Upper lobe of left lung (tissue), 4 donors: ENCODE measurements at regions not wholly inside any gene's neighbourhood (a gene's known extent, or its start where the extent isn't known, plus 50 kb on each side); places are given as distances from the start of the nearest gene placed in this dataset.

Source experiments
- EP300 ChIP-seq, 4 donors: sonication (generic); formaldehyde crosslinking; IDR thresholded peaks; one replicate each; pipeline ENCODE4 v1.5.1; 2017; ENCODE audit warnings: antibody characterized with exemption in 4 of 4, control low read depth in 2 of 4
- POLR2A ChIP-seq, 4 donors: fragments of 450-650 bp; IDR thresholded peaks; one replicate each; pipeline ENCODE4 v1.5.1; 2016 to 2017; ENCODE audit warnings: antibody characterized with exemption in 4 of 4, mild to moderate bottlenecking in 2 of 4
- TF ChIP-seq, protein P1 (sequence below), 6 experiments: fragments of 450-650 bp in 4 of 6; fragments of 200-600 bp in 2 of 6; sonication (generic) in 2 of 6; IDR thresholded peaks; one replicate each; pipeline ENCODE4 v1.5.1; 2016 to 2019; ENCODE audit warnings: antibody characterized with exemption in 6 of 6

DNA sequence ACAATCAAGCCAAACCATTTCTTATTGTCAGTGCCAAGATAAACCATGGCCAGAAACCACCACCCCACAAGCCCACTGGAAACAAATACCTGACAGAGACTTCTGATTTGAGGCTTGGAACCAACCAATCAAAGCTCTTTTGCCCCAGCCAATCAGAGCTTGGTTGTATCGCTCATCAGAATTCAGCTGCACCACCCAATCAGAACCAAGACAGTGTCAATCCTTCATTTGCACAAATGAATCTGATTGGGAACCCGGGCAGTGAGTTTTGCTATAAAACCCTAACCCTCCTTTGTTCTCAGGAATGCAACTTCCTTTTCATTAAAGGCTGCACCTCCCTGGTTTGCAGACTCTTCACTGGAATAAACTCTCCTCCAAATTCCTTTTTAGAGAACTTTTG, 87.4 kb downstream of the ELAPOR2 start:
- TF ChIP-seq, protein P1, sequence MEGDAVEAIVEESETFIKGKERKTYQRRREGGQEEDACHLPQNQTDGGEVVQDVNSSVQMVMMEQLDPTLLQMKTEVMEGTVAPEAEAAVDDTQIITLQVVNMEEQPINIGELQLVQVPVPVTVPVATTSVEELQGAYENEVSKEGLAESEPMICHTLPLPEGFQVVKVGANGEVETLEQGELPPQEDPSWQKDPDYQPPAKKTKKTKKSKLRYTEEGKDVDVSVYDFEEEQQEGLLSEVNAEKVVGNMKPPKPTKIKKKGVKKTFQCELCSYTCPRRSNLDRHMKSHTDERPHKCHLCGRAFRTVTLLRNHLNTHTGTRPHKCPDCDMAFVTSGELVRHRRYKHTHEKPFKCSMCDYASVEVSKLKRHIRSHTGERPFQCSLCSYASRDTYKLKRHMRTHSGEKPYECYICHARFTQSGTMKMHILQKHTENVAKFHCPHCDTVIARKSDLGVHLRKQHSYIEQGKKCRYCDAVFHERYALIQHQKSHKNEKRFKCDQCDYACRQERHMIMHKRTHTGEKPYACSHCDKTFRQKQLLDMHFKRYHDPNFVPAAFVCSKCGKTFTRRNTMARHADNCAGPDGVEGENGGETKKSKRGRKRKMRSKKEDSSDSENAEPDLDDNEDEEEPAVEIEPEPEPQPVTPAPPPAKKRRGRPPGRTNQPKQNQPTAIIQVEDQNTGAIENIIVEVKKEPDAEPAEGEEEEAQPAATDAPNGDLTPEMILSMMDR (IDR thresholded peaks at IDR 0.05): no peak
- TF ChIP-seq POLR2A (IDR thresholded peaks at IDR 0.05) (no peak), EP300 (IDR thresholded peaks at IDR 0.05) (no peak)
